OCI-LY7 (cell line): ENCODE measurements at regions not wholly inside any gene's neighbourhood (a gene's known extent, or its start where the extent isn't known, plus 50 kb on each side); places are given as distances from the start of the nearest gene placed in this dataset.

Experiments
- EZH2phosphoT487 ChIP-seq: fragments of 200-600 bp; sonication (generic); IDR thresholded peaks from 2 replicates; pipeline ENCODE4 v1.6.1; 2018; ENCODE audit warnings: low read depth, borderline replicate concordance, mild to moderate bottlenecking, mixed run types, antibody characterized with exemption, low read length, moderate library complexity, mixed read lengths
- TF ChIP-seq, protein P1 (sequence below): fragments of 200-600 bp; sonication (generic); conservative IDR thresholded peaks from 2 replicates; pipeline ENCODE4 v1.5.1; 2014; ENCODE audit warnings: mild to moderate bottlenecking, antibody characterized with exemption, low read length, moderate library complexity, mixed read lengths

DNA sequence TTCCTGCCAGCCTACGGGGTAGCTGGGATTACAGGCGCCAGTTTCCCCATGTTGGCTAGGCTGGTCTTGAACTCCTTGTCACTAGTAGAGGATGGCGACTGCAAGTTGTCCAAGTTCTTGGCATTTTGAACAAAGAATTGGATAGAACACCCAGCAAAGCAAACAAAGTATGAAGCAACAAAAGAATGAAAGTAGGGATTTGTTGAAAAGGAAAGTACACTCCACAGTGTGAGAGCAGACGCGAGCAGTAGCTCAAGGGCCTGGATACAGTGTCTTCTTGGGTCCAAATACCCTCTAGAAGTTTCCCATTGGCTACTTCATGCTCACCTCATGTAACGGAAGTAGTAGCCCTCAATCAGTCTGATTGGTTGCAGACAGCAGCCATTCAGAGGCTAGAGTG, 152.2 kb downstream of the CCER1 start:
- TF ChIP-seq, protein P1, sequence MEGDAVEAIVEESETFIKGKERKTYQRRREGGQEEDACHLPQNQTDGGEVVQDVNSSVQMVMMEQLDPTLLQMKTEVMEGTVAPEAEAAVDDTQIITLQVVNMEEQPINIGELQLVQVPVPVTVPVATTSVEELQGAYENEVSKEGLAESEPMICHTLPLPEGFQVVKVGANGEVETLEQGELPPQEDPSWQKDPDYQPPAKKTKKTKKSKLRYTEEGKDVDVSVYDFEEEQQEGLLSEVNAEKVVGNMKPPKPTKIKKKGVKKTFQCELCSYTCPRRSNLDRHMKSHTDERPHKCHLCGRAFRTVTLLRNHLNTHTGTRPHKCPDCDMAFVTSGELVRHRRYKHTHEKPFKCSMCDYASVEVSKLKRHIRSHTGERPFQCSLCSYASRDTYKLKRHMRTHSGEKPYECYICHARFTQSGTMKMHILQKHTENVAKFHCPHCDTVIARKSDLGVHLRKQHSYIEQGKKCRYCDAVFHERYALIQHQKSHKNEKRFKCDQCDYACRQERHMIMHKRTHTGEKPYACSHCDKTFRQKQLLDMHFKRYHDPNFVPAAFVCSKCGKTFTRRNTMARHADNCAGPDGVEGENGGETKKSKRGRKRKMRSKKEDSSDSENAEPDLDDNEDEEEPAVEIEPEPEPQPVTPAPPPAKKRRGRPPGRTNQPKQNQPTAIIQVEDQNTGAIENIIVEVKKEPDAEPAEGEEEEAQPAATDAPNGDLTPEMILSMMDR: no peak
- no peak for TF ChIP-seq EZH2phosphoT487
